ENCODE measurements at regions not wholly inside any gene's neighbourhood (a gene's known extent, or its start where the extent isn't known, plus 50 kb on each side); places are given as distances from the start of the nearest gene placed in this dataset.

- no peak for TF ChIP-seq POLR2AphosphoS5 (IDR thresholded peaks at IDR 0.05)
- no peak for TF ChIP-seq CTCF (IDR thresholded peaks at IDR 0.05)
- TF ChIP-seq EP300 (IDR thresholded peaks at IDR 0.05) = no peak
- TF ChIP-seq POLR2A (IDR thresholded peaks at IDR 0.05) = no peak
Observed at GRCh38 chr11:15897211-15897960, 459.0 kb downstream of the SOX6 start.
